WTC11 (cell line): ENCODE measurements at regions not wholly inside any gene's neighbourhood (a gene's known extent, or its start where the extent isn't known, plus 50 kb on each side); places are given as distances from the start of the nearest gene placed in this dataset.

ENCODE experiments used
- ATAC-seq: fragments of 200-7000 bp; cut with Tn5 transposase; 2 replicates; pipeline ENCODE4 v1.10.0; 2021; ENCODE audit warnings: mild to moderate bottlenecking, moderate library complexity
- CTCF ChIA-PET: fragments of 300-600 bp; sonication (Branson Sonifier 250); formaldehyde crosslinking; loops from one replicate; lab custom pipeline; 2021; ENCODE audit warnings: antibody characterized with exemption; lab: Charles Lee
- POLR2A ChIA-PET: fragments of 350-600 bp; sonication (Branson Sonifier 250); formaldehyde crosslinking; loops from one replicate; lab custom pipeline; 2021; ENCODE audit warnings: antibody characterized with exemption; lab: Charles Lee
- DNase-seq: peaks from one replicate; pipeline ENCODE4 v3.0.0; 2021; ENCODE audit warnings: low spot score
- H3K27ac Mint-ChIP-seq: 2 replicates; pipeline ENCODE4 v1.8.0; 2021; ENCODE audit warnings: mixed read lengths
- H3K27me3 Mint-ChIP-seq: 2 replicates; pipeline ENCODE4 v1.8.0; 2021; ENCODE audit warnings: low read depth, mild to moderate bottlenecking, moderate library complexity, mixed read lengths
- H3K36me3 Mint-ChIP-seq: 2 replicates; pipeline ENCODE4 v1.8.0; 2021; ENCODE audit warnings: mixed read lengths
- H3K4me1 Mint-ChIP-seq: 2 replicates; pipeline ENCODE4 v1.8.0; 2022; ENCODE audit warnings: mixed read lengths
- H3K4me3 Mint-ChIP-seq: 2 replicates; pipeline ENCODE4 v1.8.0; 2021; ENCODE audit warnings: mild to moderate bottlenecking, moderate library complexity, mixed read lengths
- H3K9me3 Mint-ChIP-seq: 2 replicates; pipeline ENCODE4 v1.8.0; 2021; ENCODE audit warnings: mixed read lengths
- AFF4 ChIP-seq: sonication (generic); formaldehyde crosslinking; IDR thresholded peaks from 2 replicates; pipeline ENCODE4 v1.8.1; 2023; ENCODE audit warnings: mild to moderate bottlenecking, missing genetic modification reagents, borderline replicate concordance
- CBFB ChIP-seq: sonication (generic); formaldehyde crosslinking; IDR thresholded peaks from 2 replicates; pipeline ENCODE4 v1.8.1; 2022; ENCODE audit warnings: mild to moderate bottlenecking, low read depth, missing genetic modification reagents
- E2F1 ChIP-seq: sonication (generic); formaldehyde crosslinking; IDR thresholded peaks from 2 replicates; pipeline ENCODE4 v1.8.0; 2022; ENCODE audit warnings: mild to moderate bottlenecking, missing genetic modification reagents
- E2F4 ChIP-seq: sonication (generic); formaldehyde crosslinking; IDR thresholded peaks from 2 replicates; pipeline ENCODE4 v1.8.1; 2022; ENCODE audit warnings: low read depth, mild to moderate bottlenecking, moderate library complexity, missing genetic modification reagents, borderline replicate concordance
- FOXK1 ChIP-seq: sonication (generic); formaldehyde crosslinking; IDR thresholded peaks from 2 replicates; pipeline ENCODE4 v1.8.0; 2022; ENCODE audit warnings: mild to moderate bottlenecking, moderate library complexity, missing genetic modification reagents
- GABPB1 ChIP-seq: sonication (generic); formaldehyde crosslinking; IDR thresholded peaks from 2 replicates; pipeline ENCODE4 v1.8.1; 2023; ENCODE audit warnings: mild to moderate bottlenecking, missing genetic modification reagents
- PRDM15 ChIP-seq: sonication (generic); formaldehyde crosslinking; IDR thresholded peaks from 2 replicates; pipeline ENCODE4 v1.8.0; 2022; ENCODE audit warnings: missing genetic modification reagents
- SMAD4 ChIP-seq: sonication (generic); formaldehyde crosslinking; IDR thresholded peaks from 2 replicates; pipeline ENCODE4 v1.8.0; 2022; ENCODE audit warnings: mild to moderate bottlenecking, missing genetic modification reagents
- TCF7 ChIP-seq: sonication (generic); formaldehyde crosslinking; IDR thresholded peaks from 2 replicates; pipeline ENCODE4 v1.8.0; 2022; ENCODE audit warnings: mild to moderate bottlenecking, low read depth, missing genetic modification reagents, moderate library complexity
- TP53 ChIP-seq: sonication (generic); formaldehyde crosslinking; IDR thresholded peaks from 2 replicates; pipeline ENCODE4 v1.8.1; 2023; ENCODE audit warnings: mild to moderate bottlenecking, missing genetic modification reagents
- USF1 ChIP-seq: sonication (generic); formaldehyde crosslinking; IDR thresholded peaks from 2 replicates; pipeline ENCODE4 v1.8.0; 2022; ENCODE audit warnings: mild to moderate bottlenecking, missing genetic modification reagents
- USF2 ChIP-seq: sonication (generic); formaldehyde crosslinking; IDR thresholded peaks from 2 replicates; pipeline ENCODE4 v1.8.1; 2023; ENCODE audit warnings: mild to moderate bottlenecking, missing genetic modification reagents, moderate library complexity
- ZNF121 ChIP-seq: sonication (generic); formaldehyde crosslinking; IDR thresholded peaks from 2 replicates; pipeline ENCODE4 v1.8.0; 2023; ENCODE audit warnings: missing genetic modification reagents
- ZNF512 ChIP-seq: sonication (generic); formaldehyde crosslinking; IDR thresholded peaks from 2 replicates; pipeline ENCODE4 v1.8.1; 2022; ENCODE audit warnings: missing genetic modification reagents, borderline replicate concordance
- ZNF532 ChIP-seq: fragments of 250-450 bp; sonication (Bioruptor Pico); IDR thresholded peaks from 2 replicates; pipeline ENCODE4 v1.9.0; 2021; ENCODE audit warnings: mild to moderate bottlenecking, borderline replicate concordance

- Mint-ChIP-seq H3K36me3 (no peaks in the 10 kb centered on the region), H3K4me1 (peaks cover 13% of the 10 kb centered on the region), H3K27me3 (no peaks in the 10 kb centered on the region), H3K9me3 (no peaks in the 10 kb centered on the region), H3K27ac (no peak overlapping the region), H3K4me3 (no peak overlapping the region)
- POLR2A ChIA-PET: no interaction called here
- TF ChIP-seq ZNF532 (CRISPR knock-in tag) (no peak), ZNF512 (CRISPR knock-in tag) (no peak), AFF4 (CRISPR knock-in tag) (no peak), TP53 (no peak), TCF7 (CRISPR knock-in tag) (no peak), CBFB (no peak), FOXK1 (CRISPR knock-in tag) (no peak), SMAD4 (CRISPR knock-in tag) (no peak), USF1 (CRISPR knock-in tag) (no peak), E2F4 (CRISPR knock-in tag) (no peak), ZNF121 (CRISPR knock-in tag) (no peak)
- no peak for ATAC-seq
- CTCF ChIA-PET: no interaction called here
- no peak for DNase-seq
Measured at GRCh38 chr4:186940476-186940875, 216.8 kb upstream of the FAT1 start.

GRCh38 chr4:186942758-186943377, 219.2 kb upstream of the FAT1 start:
- ATAC-seq: no peak
- H3K36me3 Mint-ChIP-seq: no peaks in the 10 kb centered on the region
- no peak overlapping the region for H3K27ac Mint-ChIP-seq

More at GRCh38 chr4:186942758-186943377, 219.2 kb upstream of the FAT1 start:
- H3K4me3 Mint-ChIP-seq: no peak overlapping the region
- ChIA-PET CTCF (no interaction called here), POLR2A (no interaction called here)
- no peak for DNase-seq
- no peaks in the 10 kb centered on the region for H3K9me3 Mint-ChIP-seq
- H3K4me1 Mint-ChIP-seq: peaks cover 30% of the 10 kb centered on the region
- TF ChIP-seq USF2 (CRISPR knock-in tag): 0 out of 2 replicates have a peak, but pooled peaks have one; percentile 15
- peak; percentile 43 for TF ChIP-seq GABPB1 (CRISPR knock-in tag)
- TF ChIP-seq PRDM15 (CRISPR knock-in tag): no peak
- no peak for TF ChIP-seq E2F1
- TF ChIP-seq ZNF121 (CRISPR knock-in tag): no peak
- H3K27me3 Mint-ChIP-seq: no peaks in the 10 kb centered on the region
